ENCODE measurements at regions not wholly inside any gene's neighbourhood (a gene's known extent, or its start where the extent isn't known, plus 50 kb on each side); places are given as distances from the start of the nearest gene placed in this dataset.

DNA sequence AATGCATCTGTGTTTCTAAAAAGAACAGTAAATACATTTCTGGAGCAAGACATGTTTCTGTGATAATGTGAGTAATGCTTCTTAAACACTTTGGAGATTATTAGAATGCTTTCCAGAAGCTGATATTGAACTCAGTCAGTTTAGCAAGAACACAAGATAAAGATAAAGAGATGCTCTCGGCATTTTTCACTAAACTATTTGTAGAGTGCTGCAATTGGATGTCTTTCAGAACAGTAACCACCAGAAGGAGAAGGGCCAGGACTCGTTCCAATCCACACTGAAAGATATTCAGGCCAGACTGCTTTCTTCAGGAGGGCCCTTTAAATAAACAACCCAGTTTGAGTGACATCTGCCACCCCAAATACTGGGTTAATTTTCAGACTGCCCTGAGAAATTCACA, 456.0 kb downstream of the TBC1D4 start:
- intact Hi-C loops (cut with DNase I), result no loop called here
- Histone ChIP-seq H3K27me3 (no peaks in the 10 kb centered on the region), H3K36me3 (no peaks in the 10 kb centered on the region), H3K4me3 (no peak overlapping the region), H3K27ac (no peak overlapping the region), H3K9me3 (no peaks in the 10 kb centered on the region), H3K4me1 (ENCODE audit: insufficient read depth) (no peaks in the 10 kb centered on the region)
- WGBS, 3 donors, result 4 to 15% (median 7%) methylated on average over 2 of the region's 2 CpGs
- DNase-seq, result no peak
- TF ChIP-seq EP300 (IDR thresholded peaks at IDR 0.05) (no peak), POLR2A (IDR thresholded peaks at IDR 0.05) (no peak)
- TF ChIP-seq, protein P1, sequence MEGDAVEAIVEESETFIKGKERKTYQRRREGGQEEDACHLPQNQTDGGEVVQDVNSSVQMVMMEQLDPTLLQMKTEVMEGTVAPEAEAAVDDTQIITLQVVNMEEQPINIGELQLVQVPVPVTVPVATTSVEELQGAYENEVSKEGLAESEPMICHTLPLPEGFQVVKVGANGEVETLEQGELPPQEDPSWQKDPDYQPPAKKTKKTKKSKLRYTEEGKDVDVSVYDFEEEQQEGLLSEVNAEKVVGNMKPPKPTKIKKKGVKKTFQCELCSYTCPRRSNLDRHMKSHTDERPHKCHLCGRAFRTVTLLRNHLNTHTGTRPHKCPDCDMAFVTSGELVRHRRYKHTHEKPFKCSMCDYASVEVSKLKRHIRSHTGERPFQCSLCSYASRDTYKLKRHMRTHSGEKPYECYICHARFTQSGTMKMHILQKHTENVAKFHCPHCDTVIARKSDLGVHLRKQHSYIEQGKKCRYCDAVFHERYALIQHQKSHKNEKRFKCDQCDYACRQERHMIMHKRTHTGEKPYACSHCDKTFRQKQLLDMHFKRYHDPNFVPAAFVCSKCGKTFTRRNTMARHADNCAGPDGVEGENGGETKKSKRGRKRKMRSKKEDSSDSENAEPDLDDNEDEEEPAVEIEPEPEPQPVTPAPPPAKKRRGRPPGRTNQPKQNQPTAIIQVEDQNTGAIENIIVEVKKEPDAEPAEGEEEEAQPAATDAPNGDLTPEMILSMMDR (IDR thresholded peaks at IDR 0.05), result no peak

DNA sequence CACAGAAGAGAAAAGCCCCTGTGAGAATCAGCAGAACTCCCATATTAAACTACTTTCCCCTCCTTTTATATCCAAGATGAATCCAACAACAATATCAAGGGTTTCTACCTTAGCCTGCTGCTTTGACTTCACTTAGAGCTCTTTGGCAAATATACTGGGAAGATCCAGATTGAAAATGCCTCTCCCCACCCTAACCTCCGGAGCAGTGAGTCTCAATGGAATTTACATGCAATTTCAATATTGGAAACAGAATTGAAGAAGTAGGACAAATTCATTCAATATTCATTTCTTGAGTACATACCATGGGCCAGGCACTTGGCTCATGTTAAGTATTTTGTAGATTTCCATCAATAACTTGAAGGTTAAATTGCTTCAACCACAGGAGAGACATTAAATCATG, 457.4 kb downstream of the TBC1D4 start:
- no peaks in the 10 kb centered on the region for H3K36me3 ChIP-seq
- no peak for DNase-seq
- WGBS, 3 donors, result 85 to 100% (median 94%) methylated on average over 1 of the region's 1 CpG
- no peaks in the 10 kb centered on the region for H3K27me3 ChIP-seq
- no peaks in the 10 kb centered on the region for H3K4me1 ChIP-seq (ENCODE audit: insufficient read depth)
- no peak overlapping the region for H3K4me3 ChIP-seq
- no peak for TF ChIP-seq POLR2A (IDR thresholded peaks at IDR 0.05)
- TF ChIP-seq, protein P1 (IDR thresholded peaks at IDR 0.05), result no peak
- no peak for TF ChIP-seq EP300 (IDR thresholded peaks at IDR 0.05)
- no peak overlapping the region for H3K27ac ChIP-seq
- no peaks in the 10 kb centered on the region for H3K9me3 ChIP-seq
- intact Hi-C loops (cut with DNase I), result no loop called here

DNA sequence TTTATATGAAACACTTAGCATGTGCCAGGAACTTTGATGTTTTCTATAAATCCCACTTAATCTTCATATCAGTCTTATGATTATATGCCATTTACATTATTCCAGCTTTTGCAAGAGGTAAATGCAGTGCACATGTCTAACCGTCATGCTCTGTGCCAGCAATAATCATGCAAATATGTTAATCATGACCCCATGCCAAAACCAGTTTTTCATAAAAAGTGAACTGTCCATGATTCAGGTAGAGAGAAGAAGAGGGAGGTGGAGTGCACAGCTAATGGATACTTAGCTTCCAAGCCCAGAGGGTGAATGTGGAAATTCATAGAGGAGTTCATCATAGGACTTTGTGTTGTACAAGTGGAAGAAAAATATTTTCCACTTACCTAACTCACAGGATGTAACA, 458.4 kb downstream of the TBC1D4 start:
- TF ChIP-seq, protein P1 (IDR thresholded peaks at IDR 0.05), result no peak
- TF ChIP-seq POLR2A (IDR thresholded peaks at IDR 0.05) (no peak), EP300 (IDR thresholded peaks at IDR 0.05) (no peak)
- Histone ChIP-seq H3K9me3 (no peaks in the 10 kb centered on the region), H3K27ac (no peak overlapping the region), H3K27me3 (no peaks in the 10 kb centered on the region), H3K4me3 (no peak overlapping the region), H3K4me1 (ENCODE audit: insufficient read depth) (no peaks in the 10 kb centered on the region), H3K36me3 (no peaks in the 10 kb centered on the region)
- no peak for DNase-seq
- intact Hi-C loops (cut with DNase I), result no loop called here
- 91 to 100% (median 94%) methylated on average over 1 of the region's 1 CpG for WGBS, 3 donors

DNA sequence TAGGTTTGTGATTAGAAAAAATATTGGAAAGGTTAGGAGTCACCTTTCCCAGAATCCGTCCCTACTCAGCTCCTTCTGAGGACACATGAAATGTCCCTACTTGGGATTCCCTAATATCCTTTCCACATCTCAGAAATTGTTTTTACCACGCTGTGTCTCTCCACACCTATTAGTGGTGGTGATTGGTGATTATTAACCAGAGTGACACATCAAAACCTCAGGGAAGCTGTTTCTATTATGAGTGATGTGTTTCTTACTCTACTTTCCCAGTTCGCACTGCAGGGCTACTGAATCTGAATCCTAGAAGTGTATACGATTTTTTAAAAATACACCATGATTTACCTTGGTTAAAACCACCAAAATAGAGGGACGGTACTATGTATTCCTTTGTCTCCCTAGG, 460.8 kb downstream of the TBC1D4 start:
- Histone ChIP-seq H3K27ac (no peak overlapping the region), H3K36me3 (no peaks in the 10 kb centered on the region), H3K9me3 (no peaks in the 10 kb centered on the region), H3K27me3 (no peaks in the 10 kb centered on the region), H3K4me3 (no peak overlapping the region), H3K4me1 (ENCODE audit: insufficient read depth) (no peaks in the 10 kb centered on the region)
- no peak for DNase-seq
- intact Hi-C loops (cut with DNase I), result no loop called here
- 89 to 91% (median 91%) methylated on average over 5 of the region's 5 CpGs for WGBS, 3 donors
- TF ChIP-seq, protein P1 (IDR thresholded peaks at IDR 0.05), result no peak
- TF ChIP-seq EP300 (IDR thresholded peaks at IDR 0.05), result no peak
- no peak for TF ChIP-seq POLR2A (IDR thresholded peaks at IDR 0.05)

DNA sequence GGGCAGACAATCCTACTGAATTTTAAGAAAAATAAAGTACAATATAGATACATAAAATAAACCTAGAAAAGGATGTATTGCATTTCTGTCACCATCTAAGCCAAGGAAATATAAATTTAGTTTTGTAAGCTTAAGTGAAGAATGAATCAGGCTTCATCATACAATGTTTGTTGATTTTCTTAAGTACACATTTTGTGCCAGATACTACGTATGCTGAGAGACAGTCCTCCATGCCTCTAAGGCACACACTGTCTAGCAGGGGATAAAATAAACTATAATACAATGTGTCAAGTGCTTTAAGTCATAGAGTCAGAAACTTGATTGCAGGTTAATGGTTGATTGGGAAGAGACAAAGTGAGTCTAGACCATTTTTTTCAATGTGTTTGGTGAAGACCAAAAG, 465.7 kb downstream of the TBC1D4 start:
- intact Hi-C loops (cut with DNase I), result no loop called here

More for the DNA sequence above, 465.7 kb downstream of the TBC1D4 start:
- no peaks in the 10 kb centered on the region for H3K9me3 ChIP-seq
- H3K4me1 ChIP-seq (ENCODE audit: insufficient read depth), result no peaks in the 10 kb centered on the region
- no peak for DNase-seq
- H3K27ac ChIP-seq, result no peak overlapping the region
- no peaks in the 10 kb centered on the region for H3K27me3 ChIP-seq
- 49 to 69% (median 53%) methylated on average over 1 of the region's 1 CpG for WGBS, 3 donors
- H3K4me3 ChIP-seq, result no peak overlapping the region
- TF ChIP-seq, protein P1 (IDR thresholded peaks at IDR 0.05), result no peak
- TF ChIP-seq POLR2A (IDR thresholded peaks at IDR 0.05) (no peak), EP300 (IDR thresholded peaks at IDR 0.05) (no peak)
- no peaks in the 10 kb centered on the region for H3K36me3 ChIP-seq

All from ovary (tissue), 7 donors.